ENCODE measurements at regions not wholly inside any gene's neighbourhood (a gene's known extent, or its start where the extent isn't known, plus 50 kb on each side); places are given as distances from the start of the nearest gene placed in this dataset.

DNA sequence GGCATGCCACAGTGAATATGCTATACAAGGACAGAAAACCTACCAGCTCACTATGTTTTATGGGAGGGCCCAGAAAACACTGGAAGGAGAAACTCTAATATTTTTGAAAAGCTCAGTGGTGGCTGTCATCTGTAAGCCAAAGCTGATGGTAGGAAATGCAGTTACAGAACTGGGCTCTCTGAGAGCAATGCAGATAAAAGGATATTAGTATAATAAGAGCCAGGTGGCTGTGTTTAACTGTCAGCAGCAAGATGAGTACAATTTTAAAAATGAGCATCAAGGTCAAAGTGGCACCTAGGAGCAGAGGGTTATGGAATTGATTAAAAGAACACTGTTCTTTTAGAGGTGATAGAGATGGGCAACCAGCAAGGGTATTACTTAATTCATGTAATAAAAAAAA, 345.0 kb downstream of the NDFIP2 start:
- TF ChIP-seq, protein P1, sequence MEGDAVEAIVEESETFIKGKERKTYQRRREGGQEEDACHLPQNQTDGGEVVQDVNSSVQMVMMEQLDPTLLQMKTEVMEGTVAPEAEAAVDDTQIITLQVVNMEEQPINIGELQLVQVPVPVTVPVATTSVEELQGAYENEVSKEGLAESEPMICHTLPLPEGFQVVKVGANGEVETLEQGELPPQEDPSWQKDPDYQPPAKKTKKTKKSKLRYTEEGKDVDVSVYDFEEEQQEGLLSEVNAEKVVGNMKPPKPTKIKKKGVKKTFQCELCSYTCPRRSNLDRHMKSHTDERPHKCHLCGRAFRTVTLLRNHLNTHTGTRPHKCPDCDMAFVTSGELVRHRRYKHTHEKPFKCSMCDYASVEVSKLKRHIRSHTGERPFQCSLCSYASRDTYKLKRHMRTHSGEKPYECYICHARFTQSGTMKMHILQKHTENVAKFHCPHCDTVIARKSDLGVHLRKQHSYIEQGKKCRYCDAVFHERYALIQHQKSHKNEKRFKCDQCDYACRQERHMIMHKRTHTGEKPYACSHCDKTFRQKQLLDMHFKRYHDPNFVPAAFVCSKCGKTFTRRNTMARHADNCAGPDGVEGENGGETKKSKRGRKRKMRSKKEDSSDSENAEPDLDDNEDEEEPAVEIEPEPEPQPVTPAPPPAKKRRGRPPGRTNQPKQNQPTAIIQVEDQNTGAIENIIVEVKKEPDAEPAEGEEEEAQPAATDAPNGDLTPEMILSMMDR (conservative IDR thresholded peaks at IDR 0.05) = no peak
- no peak for TF ChIP-seq ZFX (IDR thresholded peaks at IDR 0.05)
